ENCODE measurements at regions not wholly inside any gene's neighbourhood (a gene's known extent, or its start where the extent isn't known, plus 50 kb on each side); places are given as distances from the start of the nearest gene placed in this dataset.

- Histone ChIP-seq H3K27me3 (ENCODE audit: insufficient read depth, low read length) (no peaks in the 10 kb centered on the region), H3K9me3 (ENCODE audit: insufficient read depth, low read depth, low read length) (no peaks in the 10 kb centered on the region), H3K4me1 (ENCODE audit: insufficient read depth, low read length) (no peaks in the 10 kb centered on the region), H3K36me3 (ENCODE audit: insufficient read depth, low read length) (no peaks in the 10 kb centered on the region), H3K9ac (ENCODE audit: low read depth, low read length) (no peak overlapping the region), H3K27ac (ENCODE audit: low read depth, low read length) (no peak overlapping the region), H3K4me3 (ENCODE audit: low read length) (no peak overlapping the region)
- WGBS = 96% methylated on average over 1 of the region's 2 CpGs
Measured at GRCh38 chr4:180009316-180009715, 2233.9 kb upstream of the TENM3 start.

GRCh38 chr4:180028682-180029081, 2214.5 kb upstream of the TENM3 start:
- Histone ChIP-seq H3K27ac (ENCODE audit: low read depth, low read length) (no peak overlapping the region), H3K27me3 (ENCODE audit: insufficient read depth, low read length) (no peaks in the 10 kb centered on the region), H3K9ac (ENCODE audit: low read depth, low read length) (no peak overlapping the region), H3K36me3 (ENCODE audit: insufficient read depth, low read length) (no peaks in the 10 kb centered on the region), H3K4me3 (ENCODE audit: low read length) (no peak overlapping the region), H3K9me3 (ENCODE audit: insufficient read depth, low read depth, low read length) (no peaks in the 10 kb centered on the region), H3K4me1 (ENCODE audit: insufficient read depth, low read length) (no peaks in the 10 kb centered on the region)
- WGBS = 71% methylated on average over 8 of the region's 8 CpGs

GRCh38 chr4:180031330-180031729, 2211.9 kb upstream of the TENM3 start:
- no peak overlapping the region for H3K27ac ChIP-seq (ENCODE audit: low read depth, low read length)
- no peaks in the 10 kb centered on the region for H3K4me1 ChIP-seq (ENCODE audit: insufficient read depth, low read length)
- no peak overlapping the region for H3K4me3 ChIP-seq (ENCODE audit: low read length)
- H3K27me3 ChIP-seq (ENCODE audit: insufficient read depth, low read length) = no peaks in the 10 kb centered on the region
- H3K36me3 ChIP-seq (ENCODE audit: insufficient read depth, low read length) = no peaks in the 10 kb centered on the region
- WGBS = no CpG with 5 or more reads among the region's 1 CpG
- no peak overlapping the region for H3K9ac ChIP-seq (ENCODE audit: low read depth, low read length)
- H3K9me3 ChIP-seq (ENCODE audit: insufficient read depth, low read depth, low read length) = no peaks in the 10 kb centered on the region

DNA sequence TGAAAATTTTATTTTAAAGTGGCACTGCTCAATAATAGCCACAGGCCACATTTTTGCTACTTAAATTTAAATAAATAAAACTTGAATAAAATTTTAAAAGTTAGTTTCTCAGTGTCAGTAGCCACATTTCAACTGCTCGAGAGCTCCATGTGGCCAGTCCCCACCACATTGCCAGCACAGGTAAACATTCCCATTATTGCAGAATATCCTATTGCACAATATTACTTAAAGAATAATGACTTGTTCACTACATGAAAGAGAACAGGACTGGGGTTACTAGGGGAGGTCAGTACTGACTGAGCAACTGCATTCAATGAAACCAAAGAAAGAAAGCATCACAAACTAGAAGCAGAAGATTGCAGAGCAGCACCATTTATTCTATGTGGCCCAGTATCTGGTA, 2201.6 kb upstream of the TENM3 start:
- WGBS = 94% methylated on average over 1 of the region's 1 CpG

DNA sequence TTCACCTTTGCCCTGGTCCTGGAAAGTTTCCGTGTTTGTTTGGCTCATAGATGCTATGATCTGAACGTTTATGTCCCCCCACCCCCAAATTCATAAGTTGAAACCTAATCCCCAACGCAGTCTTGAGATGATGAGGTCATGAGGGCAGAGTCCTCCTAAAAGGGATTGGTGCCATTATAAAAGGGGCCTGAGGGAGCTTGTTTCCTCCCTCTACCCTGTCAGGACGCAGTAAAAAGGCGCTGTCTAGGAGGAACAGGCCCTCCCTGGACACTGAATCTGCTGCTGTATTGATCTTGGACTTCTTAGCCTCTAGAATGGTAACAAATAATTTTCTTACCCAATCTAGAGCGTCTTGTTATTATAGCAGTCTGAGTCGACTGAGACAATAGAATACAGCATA, 2190.6 kb upstream of the TENM3 start:
- no peak overlapping the region for H3K9ac ChIP-seq (ENCODE audit: low read depth, low read length)
- no peak overlapping the region for H3K27ac ChIP-seq (ENCODE audit: low read depth, low read length)
- H3K4me3 ChIP-seq (ENCODE audit: low read length) = no peak overlapping the region
- H3K27me3 ChIP-seq (ENCODE audit: insufficient read depth, low read length) = peaks cover 12% of the 10 kb centered on the region; the same call in 1 of the 2 replicates
- WGBS = 79% methylated on average over 7 of the region's 7 CpGs
- no peaks in the 10 kb centered on the region for H3K36me3 ChIP-seq (ENCODE audit: insufficient read depth, low read length)
- H3K9me3 ChIP-seq (ENCODE audit: insufficient read depth, low read depth, low read length) = no peaks in the 10 kb centered on the region
- H3K4me1 ChIP-seq (ENCODE audit: insufficient read depth, low read length) = peaks cover 19% of the 10 kb centered on the region

More for the DNA sequence above, 2201.6 kb upstream of the TENM3 start:
- no peaks in the 10 kb centered on the region for H3K27me3 ChIP-seq (ENCODE audit: insufficient read depth, low read length)
- H3K9me3 ChIP-seq (ENCODE audit: insufficient read depth, low read depth, low read length) = no peaks in the 10 kb centered on the region
- no peaks in the 10 kb centered on the region for H3K36me3 ChIP-seq (ENCODE audit: insufficient read depth, low read length)
- H3K4me3 ChIP-seq (ENCODE audit: low read length) = no peak overlapping the region
- no peak overlapping the region for H3K9ac ChIP-seq (ENCODE audit: low read depth, low read length)
- H3K4me1 ChIP-seq (ENCODE audit: insufficient read depth, low read length) = no peaks in the 10 kb centered on the region
- H3K27ac ChIP-seq (ENCODE audit: low read depth, low read length) = no peak overlapping the region

DNA sequence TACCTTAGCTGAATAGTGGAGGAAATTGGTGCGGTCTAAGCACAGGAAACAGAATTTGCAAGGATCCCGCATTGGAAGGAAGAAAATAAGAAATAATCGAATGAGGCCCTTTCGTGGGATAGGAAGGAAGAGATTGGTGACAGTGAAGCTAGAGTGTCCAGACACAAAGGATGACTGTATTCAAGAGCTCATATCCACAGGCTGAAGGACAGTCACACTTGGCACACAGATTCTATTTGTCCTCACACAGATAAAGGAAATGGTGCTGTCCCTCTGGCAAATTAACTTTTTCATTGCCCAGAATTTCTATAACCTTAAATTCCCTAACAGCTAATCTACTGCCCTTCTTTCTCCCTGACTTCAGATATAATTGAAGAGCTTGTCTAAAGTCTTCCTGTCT, 2188.9 kb upstream of the TENM3 start:
- H3K9ac ChIP-seq (ENCODE audit: low read depth, low read length) = no peak overlapping the region
- H3K36me3 ChIP-seq (ENCODE audit: insufficient read depth, low read length) = no peaks in the 10 kb centered on the region
- H3K27me3 ChIP-seq (ENCODE audit: insufficient read depth, low read length) = peaks cover 20% of the 10 kb centered on the region
- peaks cover 19% of the 10 kb centered on the region for H3K4me1 ChIP-seq (ENCODE audit: insufficient read depth, low read length)
- 87% methylated on average over 4 of the region's 4 CpGs for WGBS
- H3K9me3 ChIP-seq (ENCODE audit: insufficient read depth, low read depth, low read length) = no peaks in the 10 kb centered on the region
- H3K27ac ChIP-seq (ENCODE audit: low read depth, low read length) = no peak overlapping the region
- H3K4me3 ChIP-seq (ENCODE audit: low read length) = no peak overlapping the region

DNA sequence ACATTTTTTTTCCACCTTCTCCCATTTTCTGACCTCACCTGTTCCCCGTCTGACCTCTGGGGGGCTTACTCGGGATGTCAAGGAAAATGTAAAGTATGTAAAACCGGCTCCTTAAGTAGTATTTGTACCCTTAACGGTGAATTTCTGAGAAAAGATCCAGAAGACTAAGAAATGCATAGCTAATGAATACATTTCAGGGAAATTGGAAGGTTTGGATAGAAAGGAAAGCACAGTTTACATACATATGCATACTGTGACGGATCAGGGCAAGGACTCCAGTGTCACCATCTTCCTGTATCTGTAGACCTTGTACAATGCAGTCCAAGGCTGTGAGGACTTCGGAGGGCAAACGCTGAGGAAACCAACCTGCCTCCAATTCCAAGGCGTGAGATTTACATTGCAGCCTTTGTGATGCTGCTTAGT, 2185.9 kb upstream of the TENM3 start:
- Histone ChIP-seq H3K27ac (ENCODE audit: low read depth, low read length) (no peak overlapping the region), H3K9ac (ENCODE audit: low read depth, low read length) (no peak overlapping the region), H3K36me3 (ENCODE audit: insufficient read depth, low read length) (no peaks in the 10 kb centered on the region), H3K4me3 (ENCODE audit: low read length) (peak overlapping the region; percentile 77), H3K9me3 (ENCODE audit: insufficient read depth, low read depth, low read length) (no peaks in the 10 kb centered on the region), H3K4me1 (ENCODE audit: insufficient read depth, low read length) (peaks cover 15% of the 10 kb centered on the region), H3K27me3 (ENCODE audit: insufficient read depth, low read length) (peaks cover 51% of the 10 kb centered on the region)
- 1% methylated on average over 8 of the region's 8 CpGs for WGBS

DNA sequence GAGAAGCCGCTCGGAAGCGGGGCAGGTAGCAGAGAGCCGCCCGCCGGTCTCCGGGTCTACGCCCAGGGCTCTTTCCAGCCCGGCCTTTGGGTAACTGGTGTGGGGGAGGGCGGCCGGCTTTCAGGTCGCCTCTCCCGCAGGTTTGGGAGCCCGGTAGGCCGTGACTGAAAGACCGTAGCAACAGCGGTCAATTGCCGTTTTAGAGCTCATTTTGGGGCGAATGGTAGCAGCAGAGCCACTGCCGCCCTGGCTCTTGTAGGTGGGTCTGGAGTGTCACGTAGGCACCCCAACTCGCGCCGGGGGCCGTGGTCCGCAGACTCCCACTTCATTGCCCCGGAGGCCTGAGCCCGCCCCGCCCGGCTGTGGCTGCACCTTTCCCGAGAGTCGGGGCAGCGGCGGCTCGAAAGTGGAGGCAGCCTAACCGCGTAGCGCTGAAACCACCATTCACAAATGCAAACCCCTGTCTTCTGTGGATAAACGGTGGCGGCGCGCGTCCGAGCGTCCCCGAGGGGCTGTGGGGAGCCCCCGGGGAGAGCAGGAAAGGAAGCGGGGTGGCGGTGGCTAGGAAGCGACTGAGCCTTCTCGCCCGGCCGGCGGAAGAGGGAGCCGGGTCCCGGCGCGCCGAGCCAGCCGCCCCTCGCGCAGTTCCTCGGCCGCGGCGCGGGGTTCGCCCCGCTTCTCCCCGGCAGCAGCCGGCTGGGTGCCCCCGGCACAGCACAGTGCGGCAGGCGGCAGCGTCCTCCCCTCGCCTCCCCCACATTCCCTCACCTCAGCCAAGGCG, 2185.1 kb upstream of the TENM3 start:
- H3K9me3 ChIP-seq (ENCODE audit: insufficient read depth, low read depth, low read length) = no peaks in the 10 kb centered on the region
- H3K4me1 ChIP-seq (ENCODE audit: insufficient read depth, low read length) = peaks cover 15% of the 10 kb centered on the region
- WGBS = under 1% methylated on average over 77 of the region's 77 CpGs
- H3K4me3 ChIP-seq (ENCODE audit: low read length) = peak overlapping the region; percentile 77
- H3K36me3 ChIP-seq (ENCODE audit: insufficient read depth, low read length) = no peaks in the 10 kb centered on the region
- H3K9ac ChIP-seq (ENCODE audit: low read depth, low read length) = peak overlapping the region; percentile 65
- no peak overlapping the region for H3K27ac ChIP-seq (ENCODE audit: low read depth, low read length)
- peaks cover 56% of the 10 kb centered on the region for H3K27me3 ChIP-seq (ENCODE audit: insufficient read depth, low read length)

DNA sequence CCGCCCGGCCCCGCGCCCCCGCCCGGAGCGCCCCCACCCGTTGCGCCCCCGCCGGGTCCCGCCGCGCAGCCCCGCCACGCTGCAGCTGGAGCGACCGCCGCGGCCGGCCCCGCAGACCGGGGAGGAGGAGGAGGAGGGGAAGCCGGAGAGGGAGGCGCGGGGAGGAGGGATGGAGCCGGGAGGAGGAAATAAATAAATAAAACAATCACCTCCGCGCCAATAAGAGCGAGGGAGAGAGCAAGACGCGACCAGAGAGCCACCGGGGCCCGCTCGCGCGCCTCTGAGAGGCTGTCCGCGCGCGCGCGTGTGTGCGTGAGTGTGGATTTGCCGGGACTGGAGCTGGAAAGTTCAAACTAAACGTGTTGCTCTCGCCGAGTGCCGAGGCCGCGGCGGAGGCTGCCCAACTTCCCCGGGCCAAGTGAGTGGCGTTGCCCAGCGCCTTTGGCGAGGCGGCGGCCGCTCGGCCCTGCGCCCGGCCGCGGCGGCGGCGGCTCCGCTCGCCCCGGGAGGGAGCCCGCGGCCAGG, 2184.4 kb upstream of the TENM3 start:
- WGBS = under 1% methylated on average over 62 of the region's 72 CpGs
- Histone ChIP-seq H3K27ac (ENCODE audit: low read depth, low read length) (no peak overlapping the region), H3K9ac (ENCODE audit: low read depth, low read length) (peak overlapping the region; percentile 56), H3K27me3 (ENCODE audit: insufficient read depth, low read length) (peaks cover 60% of the 10 kb centered on the region), H3K9me3 (ENCODE audit: insufficient read depth, low read depth, low read length) (no peaks in the 10 kb centered on the region), H3K4me1 (ENCODE audit: insufficient read depth, low read length) (peaks cover 15% of the 10 kb centered on the region), H3K4me3 (ENCODE audit: low read length) (peak overlapping the region; percentile 77), H3K36me3 (ENCODE audit: insufficient read depth, low read length) (no peaks in the 10 kb centered on the region)

- no peak overlapping the region for H3K27ac ChIP-seq (ENCODE audit: low read depth, low read length)
- peak overlapping the region; percentile 77 for H3K4me3 ChIP-seq (ENCODE audit: low read length)
- H3K36me3 ChIP-seq (ENCODE audit: insufficient read depth, low read length) = no peaks in the 10 kb centered on the region
- WGBS = under 1% methylated on average over 44 of the region's 44 CpGs
- peak overlapping the region; percentile 56; the same call in 1 of the 2 replicates for H3K9ac ChIP-seq (ENCODE audit: low read depth, low read length)
- H3K27me3 ChIP-seq (ENCODE audit: insufficient read depth, low read length) = peaks cover 60% of the 10 kb centered on the region
- no peaks in the 10 kb centered on the region for H3K9me3 ChIP-seq (ENCODE audit: insufficient read depth, low read depth, low read length)
- H3K4me1 ChIP-seq (ENCODE audit: insufficient read depth, low read length) = peaks cover 15% of the 10 kb centered on the region
Measured at GRCh38 chr4:180059216-180059881, 2183.9 kb upstream of the TENM3 start.

DNA sequence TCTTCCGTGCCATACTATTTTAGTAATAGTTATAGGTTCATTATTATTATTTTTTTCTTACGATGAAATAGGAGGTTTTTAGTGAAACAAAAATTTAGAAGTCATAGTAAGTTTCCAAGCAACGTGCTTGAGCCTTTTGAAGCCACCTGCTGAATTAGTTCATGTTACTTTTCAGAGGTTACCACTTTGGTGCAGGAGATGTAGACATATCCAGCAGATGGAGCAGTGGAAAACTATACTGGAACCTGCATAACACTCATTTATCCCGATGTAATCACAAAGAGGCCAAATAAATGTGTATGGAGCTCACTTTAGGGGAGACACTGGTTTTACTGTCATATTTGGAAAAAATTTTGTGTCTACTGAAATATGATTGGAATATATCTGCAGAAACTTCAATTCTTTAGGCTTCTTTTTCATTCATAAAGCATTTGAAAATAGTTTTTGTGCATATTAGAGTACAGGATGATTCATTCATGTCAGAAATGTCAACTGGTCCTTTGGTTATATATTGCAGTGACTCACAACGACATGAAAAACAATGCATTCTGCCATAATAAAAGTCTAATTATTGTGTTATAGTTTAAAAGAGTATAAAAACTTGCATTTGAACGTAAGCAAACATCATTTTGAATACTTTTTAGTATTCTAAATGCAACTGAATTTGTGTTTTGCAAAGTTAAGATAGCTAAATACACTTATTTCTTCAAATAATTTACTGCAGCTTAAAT, 2182.9 kb upstream of the TENM3 start:
- Histone ChIP-seq H3K4me3 (ENCODE audit: low read length) (peak overlapping the region; percentile 77), H3K9ac (ENCODE audit: low read depth, low read length) (no peak overlapping the region)

More for the DNA sequence above, 2182.9 kb upstream of the TENM3 start:
- Histone ChIP-seq H3K4me1 (ENCODE audit: insufficient read depth, low read length) (peaks cover 15% of the 10 kb centered on the region), H3K27ac (ENCODE audit: low read depth, low read length) (no peak overlapping the region), H3K27me3 (ENCODE audit: insufficient read depth, low read length) (peaks cover 60% of the 10 kb centered on the region), H3K36me3 (ENCODE audit: insufficient read depth, low read length) (no peaks in the 10 kb centered on the region), H3K9me3 (ENCODE audit: insufficient read depth, low read depth, low read length) (no peaks in the 10 kb centered on the region)
- 12% methylated on average over 3 of the region's 6 CpGs for WGBS

Data from HUES64 (cell line).